ENCODE measurements at regions not wholly inside any gene's neighbourhood (a gene's known extent, or its start where the extent isn't known, plus 50 kb on each side); places are given as distances from the start of the nearest gene placed in this dataset.

- Mint-ChIP-seq H3K4me1 (ENCODE audit: low read depth, unreplicated experiment) (no peaks in the 10 kb centered on the region), H3K4me3 (ENCODE audit: unreplicated experiment) (no peak overlapping the region), H3K27me3 (ENCODE audit: unreplicated experiment) (peaks cover 2% of the 10 kb centered on the region), H3K27ac (ENCODE audit: unreplicated experiment) (no peak overlapping the region), H3K36me3 (ENCODE audit: unreplicated experiment) (no peaks in the 10 kb centered on the region), H3K9me3 (ENCODE audit: unreplicated experiment) (no peaks in the 10 kb centered on the region)
- TF ChIP-seq CTCF (IDR thresholded peaks at IDR 0.05; ENCODE audit: partially characterized antibody, unreplicated experiment): no peak
- DNase-seq: no peak
Observed at GRCh38 chr20:39825950-39826349, 863.1 kb downstream of the MAFB start.

- Mint-ChIP-seq H3K27ac (ENCODE audit: unreplicated experiment) (no peak overlapping the region), H3K36me3 (ENCODE audit: unreplicated experiment) (no peaks in the 10 kb centered on the region), H3K4me3 (ENCODE audit: unreplicated experiment) (no peak overlapping the region), H3K4me1 (ENCODE audit: low read depth, unreplicated experiment) (no peaks in the 10 kb centered on the region), H3K27me3 (ENCODE audit: unreplicated experiment) (peaks cover 2% of the 10 kb centered on the region), H3K9me3 (ENCODE audit: unreplicated experiment) (no peaks in the 10 kb centered on the region)
- no peak for TF ChIP-seq CTCF (IDR thresholded peaks at IDR 0.05; ENCODE audit: partially characterized antibody, unreplicated experiment)
- no peak for DNase-seq
Observed at GRCh38 chr20:39825524-39825923, 863.4 kb downstream of the DHX35 start.

GRCh38 chr20:39823224-39823623 lies 861.1 kb downstream of the DHX35 start:
- H3K4me1 Mint-ChIP-seq (ENCODE audit: low read depth, unreplicated experiment): no peaks in the 10 kb centered on the region
- peaks cover 2% of the 10 kb centered on the region for H3K27me3 Mint-ChIP-seq (ENCODE audit: unreplicated experiment)
- H3K36me3 Mint-ChIP-seq (ENCODE audit: unreplicated experiment): no peaks in the 10 kb centered on the region
- no peak for DNase-seq
- no peak for TF ChIP-seq CTCF (IDR thresholded peaks at IDR 0.05; ENCODE audit: partially characterized antibody, unreplicated experiment)
- no peak overlapping the region for H3K27ac Mint-ChIP-seq (ENCODE audit: unreplicated experiment)
- H3K9me3 Mint-ChIP-seq (ENCODE audit: unreplicated experiment): no peaks in the 10 kb centered on the region
- no peak overlapping the region for H3K4me3 Mint-ChIP-seq (ENCODE audit: unreplicated experiment)

GRCh38 chr20:39822667-39823066 lies 860.5 kb downstream of the DHX35 start:
- H3K9me3 Mint-ChIP-seq (ENCODE audit: unreplicated experiment): no peaks in the 10 kb centered on the region
- no peak overlapping the region for H3K27ac Mint-ChIP-seq (ENCODE audit: unreplicated experiment)
- no peaks in the 10 kb centered on the region for H3K4me1 Mint-ChIP-seq (ENCODE audit: low read depth, unreplicated experiment)
- no peak for TF ChIP-seq CTCF (IDR thresholded peaks at IDR 0.05; ENCODE audit: partially characterized antibody, unreplicated experiment)
- no peak overlapping the region for H3K4me3 Mint-ChIP-seq (ENCODE audit: unreplicated experiment)
- no peak for DNase-seq
- H3K36me3 Mint-ChIP-seq (ENCODE audit: unreplicated experiment): no peaks in the 10 kb centered on the region
- peaks cover 2% of the 10 kb centered on the region for H3K27me3 Mint-ChIP-seq (ENCODE audit: unreplicated experiment)

GRCh38 chr20:39813190-39813829 lies 851.2 kb downstream of the DHX35 start:
- no peak for TF ChIP-seq CTCF (IDR thresholded peaks at IDR 0.05; ENCODE audit: partially characterized antibody, unreplicated experiment)
- Mint-ChIP-seq H3K27me3 (ENCODE audit: unreplicated experiment) (no peaks in the 10 kb centered on the region), H3K4me3 (ENCODE audit: unreplicated experiment) (no peak overlapping the region), H3K4me1 (ENCODE audit: low read depth, unreplicated experiment) (peaks cover 3% of the 10 kb centered on the region), H3K36me3 (ENCODE audit: unreplicated experiment) (no peaks in the 10 kb centered on the region), H3K9me3 (ENCODE audit: unreplicated experiment) (peaks cover 1% of the 10 kb centered on the region), H3K27ac (ENCODE audit: unreplicated experiment) (no peak overlapping the region)
- DNase-seq: no peak

Measured in glutamatergic neuron (in vitro differentiated cells).